ENCODE measurements at regions not wholly inside any gene's neighbourhood (a gene's known extent, or its start where the extent isn't known, plus 50 kb on each side); places are given as distances from the start of the nearest gene placed in this dataset.

DNA sequence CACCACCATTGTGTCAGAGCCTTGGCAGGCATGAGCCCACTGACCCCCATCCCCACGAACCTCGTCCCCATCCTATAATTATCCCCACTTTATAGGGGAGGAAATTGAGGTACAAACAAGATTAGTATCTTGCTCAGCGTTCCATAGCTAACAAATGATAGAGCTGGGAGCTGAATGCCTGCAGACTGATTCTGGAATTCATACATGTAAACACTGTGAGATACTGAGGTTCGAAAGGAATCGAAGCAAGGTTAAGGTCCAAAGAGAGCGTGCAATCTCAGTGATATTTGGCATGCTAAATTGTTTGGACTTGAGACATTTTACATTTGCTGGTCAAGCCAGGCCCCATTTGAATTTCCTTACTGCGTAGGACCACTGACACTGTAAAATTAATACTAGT, 746.6 kb downstream of the COL12A1 start:
- TF ChIP-seq POLR2A (IDR thresholded peaks at IDR 0.05; ENCODE audit: low read length) (no peak), GATA1 (IDR thresholded peaks at IDR 0.05; ENCODE audit: low read depth, low read length) (no peak)

All from erythroblast (primary cell).